ENCODE measurements at regions not wholly inside any gene's neighbourhood (a gene's known extent, or its start where the extent isn't known, plus 50 kb on each side); places are given as distances from the start of the nearest gene placed in this dataset.

DNA sequence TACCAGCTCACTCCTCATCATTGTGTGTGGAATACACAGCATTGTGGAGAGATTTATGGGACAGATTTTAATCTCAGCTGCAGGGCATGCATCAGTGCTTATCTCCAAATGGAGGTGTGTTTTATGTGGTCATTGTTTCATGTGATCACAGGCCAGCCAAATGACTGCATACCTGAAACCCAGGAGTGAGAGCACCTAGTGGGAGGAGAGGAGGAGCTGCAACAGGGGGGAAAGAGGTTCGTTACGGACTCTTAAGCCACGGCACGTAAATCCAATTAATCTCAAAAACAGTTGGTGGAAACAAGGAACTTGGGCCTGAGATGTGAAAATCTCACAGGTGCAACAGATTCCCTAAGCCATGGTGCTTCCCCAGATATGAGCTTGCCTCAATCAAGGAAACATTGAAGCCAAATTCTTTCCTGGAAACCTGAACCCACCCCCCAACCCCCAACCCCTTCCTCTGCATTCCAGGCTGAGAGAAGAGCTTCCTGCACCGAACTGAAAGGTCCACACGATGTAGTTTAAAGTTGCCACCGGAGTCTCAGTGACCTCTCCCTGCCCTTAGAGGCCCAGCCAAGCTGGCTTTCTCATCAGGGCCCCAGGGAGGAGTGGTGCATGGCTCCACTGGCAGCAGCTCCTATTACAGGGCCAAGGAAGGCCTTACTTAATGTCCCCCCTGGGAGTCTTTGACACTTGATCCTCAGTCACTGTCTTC lies 167.4 kb downstream of the C1D start:
- no peaks in the 10 kb centered on the region for H3K9me3 ChIP-seq
- H3K36me3 ChIP-seq, result no peaks in the 10 kb centered on the region
- WGBS, 2 donors, result 42 to 44% methylated on average over 7 of the region's 7 CpGs
- no peaks in the 10 kb centered on the region for H3K4me1 ChIP-seq
- no peaks in the 10 kb centered on the region for H3K27me3 ChIP-seq
- no peak overlapping the region for H3K4me3 ChIP-seq
- no peak for DNase-seq (ENCODE audit: low spot score in 2 of 2)
- no peak overlapping the region for H3K27ac ChIP-seq
- TF ChIP-seq, protein P1, sequence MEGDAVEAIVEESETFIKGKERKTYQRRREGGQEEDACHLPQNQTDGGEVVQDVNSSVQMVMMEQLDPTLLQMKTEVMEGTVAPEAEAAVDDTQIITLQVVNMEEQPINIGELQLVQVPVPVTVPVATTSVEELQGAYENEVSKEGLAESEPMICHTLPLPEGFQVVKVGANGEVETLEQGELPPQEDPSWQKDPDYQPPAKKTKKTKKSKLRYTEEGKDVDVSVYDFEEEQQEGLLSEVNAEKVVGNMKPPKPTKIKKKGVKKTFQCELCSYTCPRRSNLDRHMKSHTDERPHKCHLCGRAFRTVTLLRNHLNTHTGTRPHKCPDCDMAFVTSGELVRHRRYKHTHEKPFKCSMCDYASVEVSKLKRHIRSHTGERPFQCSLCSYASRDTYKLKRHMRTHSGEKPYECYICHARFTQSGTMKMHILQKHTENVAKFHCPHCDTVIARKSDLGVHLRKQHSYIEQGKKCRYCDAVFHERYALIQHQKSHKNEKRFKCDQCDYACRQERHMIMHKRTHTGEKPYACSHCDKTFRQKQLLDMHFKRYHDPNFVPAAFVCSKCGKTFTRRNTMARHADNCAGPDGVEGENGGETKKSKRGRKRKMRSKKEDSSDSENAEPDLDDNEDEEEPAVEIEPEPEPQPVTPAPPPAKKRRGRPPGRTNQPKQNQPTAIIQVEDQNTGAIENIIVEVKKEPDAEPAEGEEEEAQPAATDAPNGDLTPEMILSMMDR (IDR thresholded peaks at IDR 0.05), result no peak
- TF ChIP-seq EP300 (IDR thresholded peaks at IDR 0.05) (no peak), POLR2A (IDR thresholded peaks at IDR 0.05) (no peak)

DNA sequence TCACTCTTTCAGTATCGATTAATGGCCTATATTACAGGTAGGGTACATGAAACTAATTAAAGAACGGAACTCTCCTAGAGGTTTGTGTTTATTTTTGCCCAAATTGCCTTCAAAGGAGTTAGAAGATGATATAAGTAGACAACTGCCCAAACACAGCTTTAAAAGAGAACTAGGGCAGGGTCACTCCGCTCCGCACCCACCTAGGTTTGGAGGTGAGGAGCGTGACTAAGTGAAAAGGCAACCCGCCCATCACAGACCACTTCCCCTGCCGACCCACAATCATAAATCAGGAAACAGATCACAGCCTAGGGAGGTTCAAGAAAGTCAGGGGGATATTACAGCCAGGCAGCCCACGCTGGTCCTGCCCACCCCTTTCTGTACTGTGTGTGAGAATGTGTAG lies 166.7 kb downstream of the C1D start:
- H3K36me3 ChIP-seq, result no peaks in the 10 kb centered on the region
- 85 to 87% methylated on average over 8 of the region's 8 CpGs for WGBS, 2 donors
- H3K4me1 ChIP-seq, result no peaks in the 10 kb centered on the region

DNA sequence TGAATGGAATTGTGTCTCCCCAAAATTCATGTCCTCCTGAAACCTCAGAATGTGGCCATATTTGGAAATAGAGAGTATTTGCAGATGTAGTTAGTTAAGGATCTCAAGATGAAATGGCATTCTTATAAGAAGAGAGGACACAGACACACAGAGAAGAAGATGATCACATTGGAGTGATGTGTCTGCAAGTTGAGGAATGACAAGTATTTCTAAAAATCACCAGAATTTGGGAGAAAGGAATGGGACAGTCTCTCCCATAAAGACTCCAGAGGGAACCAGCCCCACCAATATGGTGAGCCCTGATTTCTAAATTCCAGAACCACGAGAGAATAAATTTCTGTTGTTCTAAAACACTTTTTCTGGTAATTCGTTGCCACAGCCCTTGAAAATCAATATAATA lies 166.3 kb downstream of the C1D start:
- Histone ChIP-seq H3K9me3 (no peaks in the 10 kb centered on the region), H3K4me1 (no peaks in the 10 kb centered on the region), H3K27me3 (no peaks in the 10 kb centered on the region), H3K36me3 (no peaks in the 10 kb centered on the region), H3K27ac (no peak overlapping the region), H3K4me3 (no peak overlapping the region)
- no peak for DNase-seq (ENCODE audit: low spot score in 2 of 2)
- TF ChIP-seq, protein P1 (IDR thresholded peaks at IDR 0.05), result no peak
- no peak for TF ChIP-seq POLR2A (IDR thresholded peaks at IDR 0.05)
- TF ChIP-seq EP300 (IDR thresholded peaks at IDR 0.05), result no peak
- WGBS, 2 donors, result 81 to 87% methylated on average over 2 of the region's 2 CpGs

More for the DNA sequence above, 166.7 kb downstream of the C1D start:
- TF ChIP-seq EP300 (IDR thresholded peaks at IDR 0.05) (no peak), POLR2A (IDR thresholded peaks at IDR 0.05) (no peak)
- TF ChIP-seq, protein P1 (IDR thresholded peaks at IDR 0.05), result no peak
- Histone ChIP-seq H3K27me3 (no peaks in the 10 kb centered on the region), H3K4me3 (no peak overlapping the region), H3K27ac (no peak overlapping the region), H3K9me3 (no peaks in the 10 kb centered on the region)
- no peak for DNase-seq (ENCODE audit: low spot score in 2 of 2)

DNA sequence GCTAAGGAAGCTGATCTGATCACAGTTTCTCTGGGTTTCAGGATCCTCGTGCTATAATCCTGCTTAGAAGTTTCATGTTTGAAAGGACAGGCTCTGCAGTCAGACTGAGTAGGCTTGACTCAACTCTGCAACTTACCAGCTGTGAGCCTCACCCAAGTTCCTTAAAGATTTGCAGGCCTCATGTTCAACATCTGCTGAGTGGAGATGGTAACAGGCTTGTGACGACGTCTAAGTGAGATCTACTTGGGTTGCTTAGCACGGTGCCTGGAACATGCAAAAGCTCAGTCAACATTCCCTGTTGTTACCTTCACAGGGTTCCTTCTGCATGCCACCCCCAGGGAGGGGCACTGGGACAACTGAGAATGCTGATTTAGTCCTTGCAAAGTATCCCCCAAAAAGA lies 164.2 kb downstream of the C1D start:
- WGBS, 2 donors, result 89 to 91% methylated on average over 2 to 4 of the region's 4 CpGs
- no peak overlapping the region for H3K4me3 ChIP-seq
- DNase-seq (ENCODE audit: low spot score in 2 of 2), result no peak
- no peak overlapping the region for H3K27ac ChIP-seq
- no peaks in the 10 kb centered on the region for H3K36me3 ChIP-seq
- no peaks in the 10 kb centered on the region for H3K4me1 ChIP-seq
- H3K27me3 ChIP-seq, result no peaks in the 10 kb centered on the region
- no peaks in the 10 kb centered on the region for H3K9me3 ChIP-seq
- TF ChIP-seq POLR2A (IDR thresholded peaks at IDR 0.05) (no peak), EP300 (IDR thresholded peaks at IDR 0.05) (no peak)
- TF ChIP-seq, protein P1 (IDR thresholded peaks at IDR 0.05), result no peak

DNA sequence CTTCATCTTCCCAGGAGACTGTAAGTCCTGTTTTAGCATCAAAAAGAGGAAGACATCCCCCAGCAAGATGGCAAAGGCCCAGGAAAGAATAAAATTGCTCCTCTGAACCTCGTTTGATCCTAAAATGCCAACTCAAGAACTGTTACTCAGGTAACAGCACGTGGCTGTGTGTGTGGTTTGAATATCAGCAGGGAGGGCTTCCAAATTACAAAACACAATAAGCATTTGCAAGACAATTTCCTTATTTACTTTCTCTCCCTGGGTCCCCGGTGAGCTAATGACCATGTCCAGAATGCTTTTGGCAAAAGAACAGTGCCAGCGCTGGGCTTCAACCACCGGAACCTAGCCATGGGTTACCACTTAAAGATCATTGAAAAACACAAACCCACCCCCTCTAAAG lies 163.6 kb downstream of the C1D start:
- TF ChIP-seq EP300 (IDR thresholded peaks at IDR 0.05) (no peak), POLR2A (IDR thresholded peaks at IDR 0.05) (no peak)
- TF ChIP-seq, protein P1 (IDR thresholded peaks at IDR 0.05), result no peak
- Histone ChIP-seq H3K36me3 (no peaks in the 10 kb centered on the region), H3K27ac (no peak overlapping the region), H3K27me3 (no peaks in the 10 kb centered on the region), H3K4me3 (no peak overlapping the region), H3K9me3 (no peaks in the 10 kb centered on the region), H3K4me1 (no peaks in the 10 kb centered on the region)
- WGBS, 2 donors, result 43 to 54% methylated on average over 5 of the region's 5 CpGs
- DNase-seq (ENCODE audit: low spot score in 2 of 2), result no peak

Data from tibial nerve (tissue), 4 donors.